ENCODE measurements at regions not wholly inside any gene's neighbourhood (a gene's known extent, or its start where the extent isn't known, plus 50 kb on each side); places are given as distances from the start of the nearest gene placed in this dataset.
"Not testable (repeated sequence)": the region's sequence is repeated elsewhere in the genome, so short reads cannot be mapped to it uniquely, and the experiment has no call there.

DNA sequence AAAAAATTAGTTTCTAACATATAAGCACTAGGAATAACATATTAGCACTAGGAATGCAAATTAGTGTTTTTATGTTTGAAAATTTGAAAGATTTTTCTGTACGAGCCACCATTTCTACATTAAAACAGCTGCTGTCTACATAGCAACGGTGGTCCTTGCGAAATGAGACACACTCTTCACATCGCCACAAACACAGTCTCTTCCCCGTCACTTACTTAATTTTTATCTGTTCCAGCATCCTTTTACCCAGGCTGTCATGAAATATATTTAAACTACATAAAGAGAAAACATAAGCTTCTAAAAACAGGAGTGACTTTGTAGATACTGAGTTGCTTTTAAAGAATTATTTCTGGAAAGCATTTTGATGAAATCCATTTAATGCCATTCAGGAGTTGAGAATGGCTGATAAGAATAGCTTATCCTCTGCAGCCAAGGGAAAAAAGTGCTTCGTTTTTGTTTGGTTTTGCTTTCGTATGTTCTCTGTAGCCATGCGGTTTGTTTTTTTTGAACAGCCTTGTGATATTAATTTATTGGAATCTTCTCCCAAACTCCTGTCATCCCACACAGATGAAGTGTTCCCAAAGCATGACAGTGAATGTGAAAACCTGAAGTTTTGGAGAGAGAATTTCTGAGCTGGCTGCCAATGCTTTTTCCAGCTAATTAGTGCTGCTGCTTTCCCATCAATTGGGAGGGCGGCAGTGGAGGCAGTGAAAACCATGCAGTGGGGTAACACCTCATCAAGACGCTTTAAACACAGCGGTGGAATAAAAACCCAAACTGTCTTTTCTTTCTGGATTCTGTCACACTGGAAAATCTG is 603.7 kb upstream of the ADARB2 start:
- no peak for DNase-seq (ENCODE audit: low read depth)

GRCh38 chr10:2335626-2336025 is 598.3 kb upstream of the ADARB2 start:
- DNase-seq (ENCODE audit: low read depth): no peak

DNA sequence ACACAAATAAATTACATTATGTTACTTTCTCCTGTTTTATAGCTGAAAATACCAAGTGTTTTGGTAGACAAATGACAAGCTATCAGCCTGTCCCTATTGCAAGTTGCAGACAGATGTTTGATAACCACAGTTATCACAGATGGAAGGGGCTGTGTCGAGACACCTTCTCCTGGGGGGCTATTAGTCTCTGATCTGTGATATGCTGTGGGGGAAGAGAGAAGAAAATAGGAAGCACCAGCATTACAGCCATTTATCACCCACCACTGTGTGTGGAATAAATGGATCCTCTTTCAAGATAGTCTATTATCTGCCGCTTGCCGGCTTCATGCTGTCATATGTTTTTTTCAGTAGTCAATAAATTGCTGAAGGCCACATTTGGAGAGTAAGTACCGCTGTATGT is 597.2 kb upstream of the ADARB2 start:
- no peak for DNase-seq (ENCODE audit: low read depth)

GRCh38 chr10:2329082-2329481 is 591.8 kb upstream of the ADARB2 start:
- DNase-seq (ENCODE audit: low read depth): no peak

DNA sequence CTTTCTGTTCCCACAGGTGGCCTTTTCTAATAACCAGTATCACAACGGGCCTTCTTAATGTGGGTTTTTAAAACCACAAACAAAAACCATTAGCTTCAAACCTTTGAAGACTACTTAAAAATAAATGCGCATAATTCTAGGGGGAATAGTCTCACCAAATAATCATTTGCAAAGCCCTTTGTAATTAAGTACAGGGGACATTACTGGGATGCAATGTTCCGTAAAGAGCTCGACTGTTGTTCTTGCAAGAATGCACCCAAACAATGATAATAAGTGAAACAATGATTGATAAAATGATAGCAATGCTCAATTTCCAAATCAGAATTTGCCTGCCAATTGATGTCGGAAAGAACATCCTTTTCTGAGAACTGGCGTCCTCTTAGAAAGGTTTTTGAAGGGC is 589.1 kb upstream of the ADARB2 start:
- DNase-seq (ENCODE audit: low read depth): no peak

GRCh38 chr10:2315045-2315485 is 577.7 kb upstream of the ADARB2 start:
- not testable (repeated sequence) for DNase-seq (ENCODE audit: low read depth)

DNA sequence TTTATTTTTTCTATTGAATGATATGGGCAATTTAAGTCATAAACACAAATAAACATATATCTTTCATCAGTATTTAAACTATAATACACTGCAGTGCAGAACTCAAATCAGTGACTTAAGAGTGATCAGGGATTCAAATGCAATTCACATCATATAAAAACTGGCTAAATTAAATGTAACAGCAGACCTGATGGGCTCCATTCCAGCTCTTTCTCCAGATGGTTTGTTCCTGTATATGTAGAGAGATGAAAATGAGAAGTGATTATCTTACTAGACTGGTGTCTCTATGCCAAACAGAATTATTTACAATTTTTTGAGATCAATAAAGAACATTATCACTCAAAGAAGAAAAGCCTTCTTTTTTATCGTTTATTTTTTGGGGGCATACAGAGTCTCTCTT is 568.8 kb upstream of the ADARB2 start:
- DNase-seq (ENCODE audit: low read depth): no peak

GRCh38 chr10:2303169-2303568 is 565.8 kb upstream of the ADARB2 start:
- DNase-seq (ENCODE audit: low read depth): no peak

DNA sequence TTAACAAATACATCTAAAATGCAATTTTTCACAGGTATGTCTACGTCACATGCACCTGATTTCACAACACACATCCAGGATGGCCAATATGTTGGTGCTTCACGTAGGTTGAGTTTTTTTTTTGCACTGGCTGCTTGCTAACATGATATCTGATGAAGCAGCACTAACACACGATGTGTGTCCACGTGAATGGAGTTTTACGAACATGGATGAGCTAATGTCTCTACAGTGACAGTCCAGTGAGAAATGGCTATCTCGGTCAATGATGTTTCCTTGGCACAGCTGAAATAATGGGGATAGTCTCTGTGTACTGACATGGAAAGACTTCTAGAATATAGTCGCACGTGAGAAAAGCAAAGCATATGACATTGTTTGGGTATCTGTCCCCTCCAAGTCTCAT is 563.9 kb upstream of the ADARB2 start:
- DNase-seq (ENCODE audit: low read depth): no peak

DNA sequence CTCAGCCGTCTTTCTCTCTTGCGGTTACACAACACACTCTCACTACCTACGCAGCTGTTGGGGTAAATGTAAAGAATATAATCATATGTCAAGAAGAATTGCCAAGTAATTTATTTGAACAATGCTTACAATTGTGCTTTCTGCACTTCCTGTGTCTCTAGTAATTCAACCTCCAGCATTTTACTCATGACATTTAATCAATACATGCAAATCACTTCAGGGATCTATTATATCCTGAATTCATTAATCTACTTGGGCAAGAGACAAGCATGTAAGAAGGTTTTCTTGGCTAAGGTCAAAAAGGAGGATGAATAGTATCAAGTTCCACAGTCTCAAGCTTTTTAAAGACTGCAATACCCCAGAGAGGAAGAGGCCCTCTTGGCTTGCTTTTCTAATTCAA is 562.9 kb upstream of the ADARB2 start:
- no peak for DNase-seq (ENCODE audit: low read depth)

DNA sequence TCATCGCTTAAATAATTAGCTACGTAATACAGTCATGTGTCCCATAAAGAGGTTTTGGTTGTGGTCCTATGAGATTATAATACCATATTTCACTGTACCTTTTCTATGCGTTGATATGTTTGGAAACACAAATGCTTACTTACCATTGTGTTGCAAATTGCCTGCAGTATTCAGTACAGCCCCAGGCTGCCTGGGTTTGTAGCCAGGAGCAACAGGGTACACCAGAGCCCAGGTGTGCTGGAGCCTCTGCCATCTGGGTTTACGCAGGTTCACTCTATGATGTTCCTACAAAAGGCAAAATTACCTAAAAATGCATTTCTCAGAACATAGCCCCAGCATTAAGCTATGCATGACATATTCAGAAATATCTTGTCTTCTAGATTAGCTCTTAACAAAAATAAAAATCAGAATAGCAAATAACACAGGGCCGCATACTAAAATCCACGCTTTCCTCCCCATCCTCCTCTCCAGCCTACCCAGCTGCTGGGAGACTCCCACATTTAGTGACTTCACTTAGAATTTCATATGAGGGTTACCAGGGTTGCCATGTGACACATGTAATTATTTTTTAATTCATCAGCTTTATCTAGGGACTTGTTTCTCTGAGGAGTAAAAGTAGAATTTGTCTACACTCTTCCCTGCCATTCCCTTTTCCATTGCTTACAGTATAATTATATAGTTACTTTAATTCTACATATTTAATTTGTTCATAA is 559.0 kb upstream of the ADARB2 start:
- DNase-seq (ENCODE audit: low read depth): no peak

DNA sequence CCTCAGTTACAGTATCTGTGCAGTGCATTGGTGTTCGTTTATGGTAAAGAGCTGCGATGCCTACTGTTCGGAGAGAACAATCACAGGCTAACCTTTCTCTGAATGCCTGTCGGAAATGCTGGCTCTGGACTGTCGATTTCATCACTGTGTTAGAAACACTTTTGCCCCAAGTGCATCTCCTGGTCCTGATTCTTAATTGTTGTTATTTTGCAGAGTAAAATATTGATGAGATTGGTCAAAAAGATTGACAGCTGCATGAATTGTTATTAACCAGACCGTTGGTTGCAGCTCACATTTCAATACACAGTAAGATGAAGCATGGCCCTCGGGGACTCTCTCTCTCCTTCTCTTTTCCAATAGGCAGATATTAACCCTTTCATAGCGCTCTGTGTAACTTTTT is 557.4 kb upstream of the ADARB2 start:
- DNase-seq (ENCODE audit: low read depth): no peak

- no peak for DNase-seq (ENCODE audit: low read depth)
These were observed 546.7 kb upstream of the ADARB2 start for GRCh38 chr10:2284071-2284470.

GRCh38 chr10:2282202-2282601 is 544.9 kb upstream of the ADARB2 start:
- no peak for DNase-seq (ENCODE audit: low read depth)

DNA sequence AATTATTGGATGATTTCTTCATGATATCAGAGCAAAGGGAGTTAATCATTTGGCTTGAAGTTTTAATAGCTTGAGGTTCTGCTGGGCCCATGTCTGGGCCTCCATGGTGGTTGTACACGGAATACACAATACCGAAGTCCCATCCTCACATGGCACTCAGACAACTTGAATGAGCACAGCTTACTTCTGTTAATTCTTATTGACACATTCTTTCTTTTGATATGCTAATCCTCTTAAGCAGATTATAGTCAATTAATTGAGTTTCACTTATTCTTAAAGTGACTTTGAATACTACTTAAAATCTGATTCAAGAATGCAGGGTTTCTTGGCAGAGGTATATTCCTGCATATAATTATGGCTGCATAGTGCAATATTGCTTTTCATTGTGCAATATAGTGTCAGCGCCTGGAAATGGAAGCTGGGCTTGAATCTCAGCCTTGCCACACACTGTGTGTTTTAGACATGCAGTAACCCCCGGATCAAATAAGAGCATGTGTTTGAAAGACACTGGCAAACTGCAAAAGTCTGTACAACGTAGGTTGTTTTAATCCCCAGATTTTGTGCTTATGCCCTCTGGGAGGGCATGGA is 543.5 kb upstream of the ADARB2 start:
- DNase-seq (ENCODE audit: low read depth): no peak

GRCh38 chr10:2279711-2280110 is 542.4 kb upstream of the ADARB2 start:
- no peak for DNase-seq (ENCODE audit: low read depth)

GRCh38 chr10:2278363-2278762 is 541.0 kb upstream of the ADARB2 start:
- no peak for DNase-seq (ENCODE audit: low read depth)

GRCh38 chr10:2263561-2263960 is 526.2 kb upstream of the ADARB2 start:
- DNase-seq (ENCODE audit: low read depth): no peak

- no peak for DNase-seq (ENCODE audit: low read depth)
These were observed 525.6 kb upstream of the ADARB2 start for GRCh38 chr10:2262878-2263277.

- DNase-seq (ENCODE audit: low read depth): no peak
These were observed 525.0 kb upstream of the ADARB2 start for GRCh38 chr10:2262333-2262732.

DNA sequence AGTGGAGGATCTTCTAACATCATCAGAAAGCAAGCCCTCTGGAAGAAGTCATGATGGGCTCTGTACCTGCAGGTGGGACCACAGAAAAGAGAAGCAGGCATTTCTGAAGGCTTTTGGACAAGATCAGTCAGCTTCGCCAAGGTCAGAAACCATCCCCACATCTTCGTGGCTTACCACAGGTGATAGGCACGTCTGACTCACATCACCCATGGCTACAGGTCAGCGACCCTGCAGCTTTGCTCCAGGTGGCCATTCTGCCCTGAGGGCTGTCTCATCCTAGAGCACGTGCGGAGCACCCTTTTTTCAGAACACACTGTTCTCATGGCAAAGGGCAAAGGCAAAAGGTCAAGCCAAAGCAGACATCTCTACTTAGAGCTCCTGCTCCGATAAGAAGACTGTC is 518.9 kb upstream of the ADARB2 start:
- no peak for DNase-seq (ENCODE audit: low read depth)

DNA sequence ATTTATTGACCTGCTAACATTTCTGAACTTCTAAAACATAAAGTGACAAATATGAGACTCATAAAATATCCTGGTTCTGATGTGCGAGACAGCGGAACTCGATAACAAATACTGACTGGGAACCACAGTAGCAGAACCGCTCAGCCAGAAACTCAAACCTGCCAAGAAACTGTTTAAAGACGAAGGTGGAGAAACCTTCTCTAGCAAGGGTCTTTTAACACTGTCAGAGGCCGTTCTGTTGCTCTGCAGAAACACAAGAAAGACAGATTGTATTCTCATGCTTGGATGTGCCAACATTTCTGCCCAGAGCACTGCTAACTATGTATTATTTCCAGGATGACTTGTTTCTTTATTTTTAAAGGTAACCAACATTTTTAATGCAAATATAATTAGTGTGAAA is 514.8 kb upstream of the ADARB2 start:
- DNase-seq (ENCODE audit: low read depth): no peak

GRCh38 chr10:2251631-2252030 is 514.3 kb upstream of the ADARB2 start:
- DNase-seq (ENCODE audit: low read depth): no peak
